SU-DHL-6 (cell line): ENCODE measurements at regions not wholly inside any gene's neighbourhood (a gene's known extent, or its start where the extent isn't known, plus 50 kb on each side); places are given as distances from the start of the nearest gene placed in this dataset.

Experiments
- CTCF ChIP-seq: fragments of 200-600 bp; sonication (generic); IDR thresholded peaks from one replicate; pipeline ENCODE4 v1.5.1; 2017; ENCODE audit warnings: antibody characterized with exemption, mild to moderate bottlenecking, low read length, moderate library complexity; ENCODE audit not compliant: insufficient read depth, poor library complexity, severe bottlenecking
- EZH2phosphoT487 ChIP-seq: fragments of 200-600 bp; sonication (generic), shearing (Covaris generic); conservative IDR thresholded peaks from 2 replicates; pipeline ENCODE4 v1.6.1; 2018; ENCODE audit warnings: mild to moderate bottlenecking, antibody characterized with exemption, low read length, moderate library complexity, mixed read lengths

DNA sequence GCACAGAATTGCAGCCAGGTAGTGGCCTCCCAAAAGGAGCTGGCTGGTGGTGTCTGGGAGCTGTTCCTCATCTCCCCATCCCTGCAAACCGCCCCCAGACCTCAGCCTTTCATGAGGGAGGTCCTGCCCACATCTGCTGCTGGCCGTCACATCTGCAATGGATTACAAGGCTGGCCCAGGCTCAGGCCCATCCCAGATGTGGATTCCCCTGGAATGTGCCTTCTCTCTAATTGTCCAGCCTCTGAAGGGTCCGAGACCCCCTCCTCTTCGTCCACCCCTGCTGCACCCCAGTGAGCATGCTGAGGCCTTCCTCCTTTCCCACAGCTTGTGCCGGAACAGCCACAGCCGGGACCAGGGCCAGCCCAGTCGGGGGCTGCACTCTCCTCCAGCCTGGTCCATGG, 115.0 kb upstream of the NALF2 start:
- TF ChIP-seq CTCF, result no peak
- no peak for TF ChIP-seq EZH2phosphoT487
